KOPT-K1 (cell line): ENCODE measurements at regions not wholly inside any gene's neighbourhood (a gene's known extent, or its start where the extent isn't known, plus 50 kb on each side); places are given as distances from the start of the nearest gene placed in this dataset.

Experiments
- H3K27ac ChIP-seq: fragments of 200-600 bp; sonication (generic); 2 replicates; pipeline ENCODE4 v1.5.1; 2016; ENCODE audit warnings: antibody characterized with exemption, mild to moderate bottlenecking, low read depth, low read length; ENCODE audit not compliant: poor library complexity, severe bottlenecking
- H3K36me3 ChIP-seq: fragments of 200-600 bp; sonication (generic); 2 replicates; pipeline ENCODE4 v1.5.1; 2017; ENCODE audit warnings: antibody characterized with exemption, mild to moderate bottlenecking, low read length, moderate library complexity; ENCODE audit not compliant: insufficient read depth
- H3K9me3 ChIP-seq: fragments of 200-600 bp; sonication (generic); 2 replicates; pipeline ENCODE4 v1.5.1; 2017; ENCODE audit warnings: antibody characterized with exemption, low read length, mild to moderate bottlenecking; ENCODE audit not compliant: insufficient read depth, poor library complexity, severe bottlenecking

GRCh38 chr5:74324556-74324955 is 316.0 kb downstream of the ENC1 start:
- no peaks in the 10 kb centered on the region for H3K9me3 ChIP-seq
- H3K36me3 ChIP-seq: no peaks in the 10 kb centered on the region
- no peak overlapping the region for H3K27ac ChIP-seq

- Histone ChIP-seq H3K36me3 (no peaks in the 10 kb centered on the region), H3K27ac (no peak overlapping the region), H3K9me3 (no peaks in the 10 kb centered on the region)
Measured at GRCh38 chr5:74322944-74323343, 317.6 kb downstream of the ENC1 start.

- Histone ChIP-seq H3K27ac (no peak overlapping the region), H3K36me3 (no peaks in the 10 kb centered on the region), H3K9me3 (no peaks in the 10 kb centered on the region)
Measured at GRCh38 chr5:74322191-74322590, 318.3 kb downstream of the ENC1 start.

GRCh38 chr5:74321326-74321725 is 319.2 kb downstream of the ENC1 start:
- Histone ChIP-seq H3K27ac (no peak overlapping the region), H3K36me3 (no peaks in the 10 kb centered on the region)

GRCh38 chr5:74320526-74320925 is 320.0 kb downstream of the ENC1 start:
- Histone ChIP-seq H3K36me3 (no peaks in the 10 kb centered on the region), H3K9me3 (no peaks in the 10 kb centered on the region), H3K27ac (no peak overlapping the region)

More at GRCh38 chr5:74321326-74321725, 319.2 kb downstream of the ENC1 start:
- H3K9me3 ChIP-seq: no peaks in the 10 kb centered on the region

- H3K27ac ChIP-seq: no peak overlapping the region
Measured at GRCh38 chr5:74319076-74319475, 321.5 kb downstream of the ENC1 start.

GRCh38 chr5:74316064-74316603 is 324.4 kb downstream of the ENC1 start:
- Histone ChIP-seq H3K27ac (no peak overlapping the region), H3K9me3 (no peaks in the 10 kb centered on the region), H3K36me3 (no peaks in the 10 kb centered on the region)

More at GRCh38 chr5:74319076-74319475, 321.5 kb downstream of the ENC1 start:
- H3K36me3 ChIP-seq: no peaks in the 10 kb centered on the region
- no peaks in the 10 kb centered on the region for H3K9me3 ChIP-seq

GRCh38 chr5:74314906-74315305 is 325.6 kb downstream of the ENC1 start:
- no peaks in the 10 kb centered on the region for H3K9me3 ChIP-seq
- no peak overlapping the region for H3K27ac ChIP-seq
- no peaks in the 10 kb centered on the region for H3K36me3 ChIP-seq

- Histone ChIP-seq H3K36me3 (no peaks in the 10 kb centered on the region), H3K9me3 (no peaks in the 10 kb centered on the region), H3K27ac (no peak overlapping the region)
Measured at GRCh38 chr5:74313896-74314295, 326.6 kb downstream of the ENC1 start.

GRCh38 chr5:74312746-74313145 is 327.8 kb downstream of the ENC1 start:
- Histone ChIP-seq H3K27ac (no peak overlapping the region), H3K36me3 (no peaks in the 10 kb centered on the region), H3K9me3 (no peaks in the 10 kb centered on the region)

- no peak overlapping the region for H3K27ac ChIP-seq
- no peaks in the 10 kb centered on the region for H3K9me3 ChIP-seq
- no peaks in the 10 kb centered on the region for H3K36me3 ChIP-seq
Measured at GRCh38 chr5:74311961-74312360, 328.6 kb downstream of the ENC1 start.

- H3K36me3 ChIP-seq: no peaks in the 10 kb centered on the region
- no peaks in the 10 kb centered on the region for H3K9me3 ChIP-seq
- H3K27ac ChIP-seq: no peak overlapping the region
Measured at GRCh38 chr5:74310997-74311930, 329.3 kb downstream of the ENC1 start.

GRCh38 chr5:74310386-74310785 is 330.1 kb downstream of the ENC1 start:
- Histone ChIP-seq H3K27ac (no peak overlapping the region), H3K36me3 (no peaks in the 10 kb centered on the region), H3K9me3 (no peaks in the 10 kb centered on the region)

- H3K9me3 ChIP-seq: no peaks in the 10 kb centered on the region
- no peaks in the 10 kb centered on the region for H3K36me3 ChIP-seq
- H3K27ac ChIP-seq: no peak overlapping the region
Measured at GRCh38 chr5:74309050-74309449, 331.5 kb downstream of the ENC1 start.

- H3K9me3 ChIP-seq: no peaks in the 10 kb centered on the region
- no peak overlapping the region for H3K27ac ChIP-seq
- no peaks in the 10 kb centered on the region for H3K36me3 ChIP-seq
Measured at GRCh38 chr5:74306845-74307244, 333.7 kb downstream of the ENC1 start.

- H3K36me3 ChIP-seq: no peaks in the 10 kb centered on the region
- no peak overlapping the region for H3K27ac ChIP-seq
- H3K9me3 ChIP-seq: no peaks in the 10 kb centered on the region
Measured at GRCh38 chr5:74304536-74304935, 336.0 kb downstream of the ENC1 start.
